ENCODE measurements at regions not wholly inside any gene's neighbourhood (a gene's known extent, or its start where the extent isn't known, plus 50 kb on each side); places are given as distances from the start of the nearest gene placed in this dataset.

DNA sequence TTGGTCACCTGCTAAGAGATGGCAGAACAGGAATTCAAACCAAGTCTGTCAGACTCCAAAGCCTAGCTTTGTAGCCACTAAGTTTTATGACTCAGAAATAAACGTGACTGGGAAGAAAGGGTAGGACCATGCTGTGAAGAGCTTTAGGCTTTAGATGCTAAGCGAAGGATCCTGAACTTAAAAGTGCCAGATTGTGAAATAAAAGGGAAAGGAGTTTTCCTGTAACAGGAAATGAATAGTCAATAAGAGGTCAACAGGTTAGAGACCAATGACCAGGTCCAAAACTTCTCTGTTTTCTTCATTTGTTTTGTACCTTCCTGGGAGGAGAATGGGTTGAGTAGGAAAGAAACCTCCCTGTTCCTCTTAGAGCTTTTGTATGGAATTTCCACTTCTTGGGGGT lies 98.8 kb upstream of the EOLA2 start:
- WGBS (ENCODE audit: low lambda C conversion rate): 48% methylated on average over 2 of the region's 2 CpGs
- no peaks in the 10 kb centered on the region for H3K9me2 ChIP-seq
- H3K9me3 ChIP-seq: peaks cover 13% of the 10 kb centered on the region; the same call in 1 of the 2 replicates
- TF ChIP-seq, protein P1, sequence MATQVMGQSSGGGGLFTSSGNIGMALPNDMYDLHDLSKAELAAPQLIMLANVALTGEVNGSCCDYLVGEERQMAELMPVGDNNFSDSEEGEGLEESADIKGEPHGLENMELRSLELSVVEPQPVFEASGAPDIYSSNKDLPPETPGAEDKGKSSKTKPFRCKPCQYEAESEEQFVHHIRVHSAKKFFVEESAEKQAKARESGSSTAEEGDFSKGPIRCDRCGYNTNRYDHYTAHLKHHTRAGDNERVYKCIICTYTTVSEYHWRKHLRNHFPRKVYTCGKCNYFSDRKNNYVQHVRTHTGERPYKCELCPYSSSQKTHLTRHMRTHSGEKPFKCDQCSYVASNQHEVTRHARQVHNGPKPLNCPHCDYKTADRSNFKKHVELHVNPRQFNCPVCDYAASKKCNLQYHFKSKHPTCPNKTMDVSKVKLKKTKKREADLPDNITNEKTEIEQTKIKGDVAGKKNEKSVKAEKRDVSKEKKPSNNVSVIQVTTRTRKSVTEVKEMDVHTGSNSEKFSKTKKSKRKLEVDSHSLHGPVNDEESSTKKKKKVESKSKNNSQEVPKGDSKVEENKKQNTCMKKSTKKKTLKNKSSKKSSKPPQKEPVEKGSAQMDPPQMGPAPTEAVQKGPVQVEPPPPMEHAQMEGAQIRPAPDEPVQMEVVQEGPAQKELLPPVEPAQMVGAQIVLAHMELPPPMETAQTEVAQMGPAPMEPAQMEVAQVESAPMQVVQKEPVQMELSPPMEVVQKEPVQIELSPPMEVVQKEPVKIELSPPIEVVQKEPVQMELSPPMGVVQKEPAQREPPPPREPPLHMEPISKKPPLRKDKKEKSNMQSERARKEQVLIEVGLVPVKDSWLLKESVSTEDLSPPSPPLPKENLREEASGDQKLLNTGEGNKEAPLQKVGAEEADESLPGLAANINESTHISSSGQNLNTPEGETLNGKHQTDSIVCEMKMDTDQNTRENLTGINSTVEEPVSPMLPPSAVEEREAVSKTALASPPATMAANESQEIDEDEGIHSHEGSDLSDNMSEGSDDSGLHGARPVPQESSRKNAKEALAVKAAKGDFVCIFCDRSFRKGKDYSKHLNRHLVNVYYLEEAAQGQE (IDR thresholded peaks at IDR 0.05; ENCODE audit: low read depth, low read length): no peak
- TF ChIP-seq MEF2A (IDR thresholded peaks at IDR 0.05; ENCODE audit: borderline replicate concordance, low read depth) (no peak), TCF12 (IDR thresholded peaks at IDR 0.05) (no peak), NRF1 (IDR thresholded peaks at IDR 0.05; ENCODE audit: low read depth, low read length) (no peak), FOXM1 (IDR thresholded peaks at IDR 0.05; ENCODE audit: low read depth) (no peak), RFX5 (IDR thresholded peaks at IDR 0.05; ENCODE audit: low read length) (no peak), FOSL2 (IDR thresholded peaks at IDR 0.05; ENCODE audit: borderline replicate concordance, low read depth) (no peak), JUND (IDR thresholded peaks at IDR 0.05) (no peak), ELF1 (IDR thresholded peaks at IDR 0.05) (no peak), EP300 (IDR thresholded peaks at IDR 0.05; ENCODE audit: borderline replicate concordance in 1 of 2, low read depth in 1 of 2, low read length in 1 of 2) (no peak), SIN3A (IDR thresholded peaks at IDR 0.05; ENCODE audit: borderline replicate concordance, low read depth, low read length) (no peak)
- TF ChIP-seq, protein P2, sequence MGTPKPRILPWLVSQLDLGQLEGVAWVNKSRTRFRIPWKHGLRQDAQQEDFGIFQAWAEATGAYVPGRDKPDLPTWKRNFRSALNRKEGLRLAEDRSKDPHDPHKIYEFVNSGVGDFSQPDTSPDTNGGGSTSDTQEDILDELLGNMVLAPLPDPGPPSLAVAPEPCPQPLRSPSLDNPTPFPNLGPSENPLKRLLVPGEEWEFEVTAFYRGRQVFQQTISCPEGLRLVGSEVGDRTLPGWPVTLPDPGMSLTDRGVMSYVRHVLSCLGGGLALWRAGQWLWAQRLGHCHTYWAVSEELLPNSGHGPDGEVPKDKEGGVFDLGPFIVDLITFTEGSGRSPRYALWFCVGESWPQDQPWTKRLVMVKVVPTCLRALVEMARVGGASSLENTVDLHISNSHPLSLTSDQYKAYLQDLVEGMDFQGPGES (IDR thresholded peaks at IDR 0.05; ENCODE audit: low read depth, low read length): no peak
- TF ChIP-seq, protein P3, sequence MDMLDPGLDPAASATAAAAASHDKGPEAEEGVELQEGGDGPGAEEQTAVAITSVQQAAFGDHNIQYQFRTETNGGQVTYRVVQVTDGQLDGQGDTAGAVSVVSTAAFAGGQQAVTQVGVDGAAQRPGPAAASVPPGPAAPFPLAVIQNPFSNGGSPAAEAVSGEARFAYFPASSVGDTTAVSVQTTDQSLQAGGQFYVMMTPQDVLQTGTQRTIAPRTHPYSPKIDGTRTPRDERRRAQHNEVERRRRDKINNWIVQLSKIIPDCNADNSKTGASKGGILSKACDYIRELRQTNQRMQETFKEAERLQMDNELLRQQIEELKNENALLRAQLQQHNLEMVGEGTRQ (IDR thresholded peaks at IDR 0.05; ENCODE audit: borderline replicate concordance, low read depth, low read length): no peak
- TF ChIP-seq, protein P4, sequence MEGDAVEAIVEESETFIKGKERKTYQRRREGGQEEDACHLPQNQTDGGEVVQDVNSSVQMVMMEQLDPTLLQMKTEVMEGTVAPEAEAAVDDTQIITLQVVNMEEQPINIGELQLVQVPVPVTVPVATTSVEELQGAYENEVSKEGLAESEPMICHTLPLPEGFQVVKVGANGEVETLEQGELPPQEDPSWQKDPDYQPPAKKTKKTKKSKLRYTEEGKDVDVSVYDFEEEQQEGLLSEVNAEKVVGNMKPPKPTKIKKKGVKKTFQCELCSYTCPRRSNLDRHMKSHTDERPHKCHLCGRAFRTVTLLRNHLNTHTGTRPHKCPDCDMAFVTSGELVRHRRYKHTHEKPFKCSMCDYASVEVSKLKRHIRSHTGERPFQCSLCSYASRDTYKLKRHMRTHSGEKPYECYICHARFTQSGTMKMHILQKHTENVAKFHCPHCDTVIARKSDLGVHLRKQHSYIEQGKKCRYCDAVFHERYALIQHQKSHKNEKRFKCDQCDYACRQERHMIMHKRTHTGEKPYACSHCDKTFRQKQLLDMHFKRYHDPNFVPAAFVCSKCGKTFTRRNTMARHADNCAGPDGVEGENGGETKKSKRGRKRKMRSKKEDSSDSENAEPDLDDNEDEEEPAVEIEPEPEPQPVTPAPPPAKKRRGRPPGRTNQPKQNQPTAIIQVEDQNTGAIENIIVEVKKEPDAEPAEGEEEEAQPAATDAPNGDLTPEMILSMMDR (IDR thresholded peaks at IDR 0.05): no peak
- peak overlapping the region; percentile 50 to 89; a peak in 3 of 4 replicates for H3K27ac ChIP-seq (ENCODE audit: low read depth in 2 of 2, low read length in 1 of 2)
- H4K20me1 ChIP-seq (ENCODE audit: insufficient read depth): no peaks in the 10 kb centered on the region
- peaks cover 21% of the 10 kb centered on the region for H3F3A ChIP-seq (replicated peaks; ENCODE audit: insufficient read depth)
- no peak overlapping the region for H3K4me2 ChIP-seq
- H3K36me3 ChIP-seq (replicated peaks in 1 of 2; ENCODE audit: control insufficient read depth in 1 of 2, insufficient read depth in 2 of 2, low read length in 1 of 2): no peaks in the 10 kb centered on the region
- H3K4me1 ChIP-seq (ENCODE audit: control insufficient read depth in 1 of 2, insufficient read depth in 2 of 2, low read depth in 1 of 2, low read length in 1 of 2): no peaks in the 10 kb centered on the region; a peak in 1 of 4 replicates
- H3K79me2 ChIP-seq (ENCODE audit: insufficient read depth): no peaks in the 10 kb centered on the region
- CTCF ChIA-PET: no interaction called here
- H3K27me3 ChIP-seq (ENCODE audit: insufficient read depth): no peaks in the 10 kb centered on the region
- H3K4me3 ChIP-seq (ENCODE audit: low read depth in 2 of 2, low read length in 1 of 2): no peak overlapping the region
- no peak overlapping the region for H2AFZ ChIP-seq (ENCODE audit: low read depth)
- POLR2A ChIA-PET: no interaction called here
- DNase-seq: no peak
- H3K9ac ChIP-seq: no peak overlapping the region
